ENCODE measurements at regions not wholly inside any gene's neighbourhood (a gene's known extent, or its start where the extent isn't known, plus 50 kb on each side); places are given as distances from the start of the nearest gene placed in this dataset.
"Not testable (repeated sequence)": the region's sequence is repeated elsewhere in the genome, so short reads cannot be mapped to it uniquely, and the experiment has no call there.

DNA sequence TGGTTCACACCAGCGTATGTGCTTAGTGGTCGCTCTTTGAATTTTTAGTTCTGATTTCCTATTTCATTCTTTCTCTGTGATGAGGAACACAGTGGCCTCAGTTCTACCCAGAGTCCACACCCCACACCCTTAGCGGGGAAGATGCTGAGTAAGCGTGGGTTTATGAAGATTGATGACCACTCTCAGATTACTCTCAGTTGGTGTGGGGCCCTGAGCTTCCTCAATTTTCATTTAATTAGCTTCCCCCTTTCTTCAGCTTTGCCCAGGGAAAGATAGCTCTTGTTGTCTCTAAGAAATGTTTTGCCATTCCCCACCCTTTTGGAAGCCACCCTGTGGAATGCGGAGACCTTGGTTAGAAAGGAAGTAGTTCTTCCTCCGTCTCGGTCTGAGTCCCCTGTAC lies 299.9 kb upstream of the PROX1 start:
- no peak for DNase-seq

GRCh38 chr1:213688655-213689054 lies 299.1 kb upstream of the PROX1 start:
- no peak for DNase-seq

- DNase-seq, result no peak
These were observed 298.5 kb upstream of the PROX1 start for GRCh38 chr1:213689260-213689659.

- DNase-seq, result no peak
These were observed 297.3 kb upstream of the PROX1 start for GRCh38 chr1:213690341-213690917.

GRCh38 chr1:213692321-213692720 lies 295.5 kb upstream of the PROX1 start:
- no peak for DNase-seq

GRCh38 chr1:213693864-213694263 lies 293.9 kb upstream of the PROX1 start:
- DNase-seq, result no peak

GRCh38 chr1:213697192-213697802 lies 290.5 kb upstream of the PROX1 start:
- no peak for DNase-seq

- DNase-seq, result no peak
These were observed 289.6 kb upstream of the PROX1 start for GRCh38 chr1:213698092-213698702.

DNA sequence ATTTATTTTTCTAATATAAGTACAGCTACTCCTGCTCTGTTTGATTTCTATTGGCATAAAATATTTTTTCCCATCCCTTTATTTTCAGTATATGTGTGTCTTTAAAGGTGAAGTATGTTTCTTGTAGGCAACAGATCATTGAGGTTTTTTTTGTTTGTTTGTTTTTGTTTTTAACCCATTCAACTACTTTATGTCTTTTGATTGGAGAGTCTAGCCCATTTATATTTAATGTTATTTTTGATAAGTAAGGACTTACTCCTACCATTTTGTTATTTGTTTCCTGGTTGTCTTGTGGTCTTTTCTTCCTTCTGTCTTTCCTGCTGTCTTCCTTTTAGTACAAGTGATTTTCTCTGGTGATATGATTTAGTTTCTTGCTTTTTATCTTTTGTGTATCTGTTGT lies 285.1 kb upstream of the PROX1 start:
- no peak for DNase-seq

DNA sequence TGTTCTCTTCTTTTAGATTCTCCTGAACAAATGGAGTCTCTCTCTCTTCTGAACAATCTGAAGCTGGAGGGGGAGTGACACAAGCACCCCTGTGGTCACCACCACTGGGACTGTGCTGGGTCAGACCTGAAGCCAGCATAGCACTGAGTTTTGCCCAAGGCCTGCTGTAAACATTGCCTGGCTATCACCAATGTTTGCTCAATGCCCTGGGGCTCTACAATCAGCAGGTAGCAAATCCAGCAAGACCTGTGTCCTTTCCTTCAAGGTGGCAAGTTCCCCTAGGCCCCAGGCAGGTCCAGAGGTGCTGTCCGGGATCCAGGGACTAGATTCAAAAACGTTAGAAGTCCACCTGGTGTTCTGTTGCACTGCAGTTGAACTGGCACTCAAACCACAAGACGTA lies 282.8 kb upstream of the PROX1 start:
- no peak for DNase-seq

DNA sequence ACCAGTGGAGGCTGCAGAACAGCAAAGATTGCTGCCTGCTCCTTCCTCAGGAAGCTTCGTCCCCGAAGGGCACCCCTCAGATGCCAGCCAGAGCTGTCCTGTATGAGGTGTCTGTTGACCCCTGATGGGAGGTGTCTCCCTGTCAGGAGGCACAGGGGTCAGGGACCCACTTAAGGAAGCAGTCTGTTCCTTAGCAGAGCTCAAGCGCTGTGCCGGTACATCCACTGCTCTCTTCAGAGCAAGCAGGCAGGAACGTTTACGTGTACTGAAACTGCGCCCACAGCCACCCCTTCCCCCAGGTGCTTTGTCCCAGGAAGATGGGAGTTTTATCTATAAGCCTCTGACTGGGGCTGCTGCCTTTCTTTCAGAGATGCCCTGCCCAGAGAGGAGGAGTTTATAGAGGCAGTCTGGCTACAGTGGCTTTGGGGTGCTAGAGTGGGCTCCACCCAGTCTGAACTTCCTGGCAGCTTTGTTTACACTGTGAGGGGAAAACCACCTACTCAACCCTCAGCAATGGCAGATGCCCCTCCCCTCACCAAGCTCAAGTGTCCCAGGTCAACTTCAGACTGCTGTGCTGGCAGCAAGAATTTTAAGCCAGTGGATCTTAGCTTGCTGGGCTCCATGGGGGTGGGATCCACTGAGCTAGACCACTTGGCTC lies 275.8 kb upstream of the PROX1 start:
- DNase-seq, result not testable (repeated sequence)

DNA sequence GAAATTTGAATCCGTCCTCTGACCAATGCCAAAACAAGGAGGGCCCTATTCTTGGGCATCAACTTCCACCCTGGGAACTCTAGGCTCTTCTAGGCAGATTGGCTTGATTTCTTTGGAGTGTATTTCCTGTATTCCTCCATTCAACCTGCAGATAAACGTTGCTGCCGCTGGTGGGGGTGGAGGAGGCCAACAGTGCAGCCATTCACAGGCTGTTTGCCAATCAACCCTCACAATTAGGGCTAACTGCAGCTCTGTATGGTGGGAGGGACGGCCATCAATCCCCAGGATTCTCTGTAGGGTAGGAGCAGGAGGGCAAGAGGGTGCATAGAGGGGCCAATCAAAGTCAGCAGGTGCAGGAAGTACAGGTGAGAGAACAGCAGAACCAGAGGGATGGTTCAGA lies 273.1 kb upstream of the PROX1 start:
- DNase-seq, result peak; percentile 18

- DNase-seq, result no peak
These were observed 272.6 kb upstream of the PROX1 start for GRCh38 chr1:213715182-213715581.

DNA sequence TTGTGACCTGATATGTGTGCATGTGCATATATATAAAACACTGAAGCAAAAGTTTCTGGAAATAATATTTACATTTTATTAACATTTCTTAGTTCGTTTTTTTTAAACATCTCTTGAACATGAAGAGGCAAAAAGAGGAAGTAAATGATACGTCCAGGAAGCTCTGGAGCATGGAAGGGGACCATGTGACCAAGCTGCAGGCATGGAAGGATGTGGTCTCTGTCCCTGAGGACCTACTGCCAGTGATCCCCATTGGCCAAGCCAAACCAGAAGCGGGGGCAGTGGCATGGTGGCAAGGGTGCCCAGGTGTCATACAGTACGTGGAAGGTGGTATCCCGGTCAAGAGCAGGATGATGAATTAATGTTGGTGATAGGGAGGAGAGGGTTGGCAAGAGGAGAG lies 268.3 kb upstream of the PROX1 start:
- DNase-seq, result no peak

DNA sequence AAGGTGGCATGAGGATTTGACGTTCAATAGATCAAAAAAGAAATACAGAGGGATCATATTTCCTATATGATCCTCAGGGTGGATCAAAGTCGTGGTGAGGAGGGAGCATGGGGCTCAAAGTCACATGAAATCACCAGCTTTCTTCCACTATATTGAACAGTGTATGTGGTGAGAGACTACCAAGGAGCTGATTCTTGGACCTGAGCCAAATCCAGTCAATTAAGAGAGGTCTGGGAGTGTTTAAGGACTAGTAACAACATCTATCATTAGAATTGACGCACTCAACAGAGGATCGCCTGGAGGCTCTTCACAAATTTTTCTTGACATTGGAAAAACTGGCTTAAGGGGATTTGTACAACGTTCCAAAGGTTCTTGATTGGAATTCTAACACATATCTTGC lies 267.7 kb upstream of the PROX1 start:
- DNase-seq, result no peak

DNA sequence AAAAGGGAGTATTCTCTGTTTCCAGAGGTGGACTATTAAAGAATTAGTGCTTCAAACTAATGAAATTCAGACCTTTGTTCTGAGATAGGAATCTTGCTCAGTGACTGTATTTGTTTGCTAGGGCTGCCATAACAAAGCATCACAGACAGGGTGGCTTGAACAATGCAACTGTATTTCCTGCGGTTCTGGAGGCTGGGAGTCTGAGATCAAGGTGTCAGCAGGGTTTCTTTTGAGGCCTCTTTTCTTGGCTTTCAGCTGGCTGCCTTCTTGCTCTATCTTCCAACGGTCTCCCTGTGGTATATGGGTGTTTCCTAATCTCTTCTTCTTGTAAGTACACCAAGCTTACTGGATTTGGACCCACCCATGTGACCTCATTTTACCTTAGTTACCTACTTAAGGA lies 264.6 kb upstream of the PROX1 start:
- DNase-seq, result no peak

DNA sequence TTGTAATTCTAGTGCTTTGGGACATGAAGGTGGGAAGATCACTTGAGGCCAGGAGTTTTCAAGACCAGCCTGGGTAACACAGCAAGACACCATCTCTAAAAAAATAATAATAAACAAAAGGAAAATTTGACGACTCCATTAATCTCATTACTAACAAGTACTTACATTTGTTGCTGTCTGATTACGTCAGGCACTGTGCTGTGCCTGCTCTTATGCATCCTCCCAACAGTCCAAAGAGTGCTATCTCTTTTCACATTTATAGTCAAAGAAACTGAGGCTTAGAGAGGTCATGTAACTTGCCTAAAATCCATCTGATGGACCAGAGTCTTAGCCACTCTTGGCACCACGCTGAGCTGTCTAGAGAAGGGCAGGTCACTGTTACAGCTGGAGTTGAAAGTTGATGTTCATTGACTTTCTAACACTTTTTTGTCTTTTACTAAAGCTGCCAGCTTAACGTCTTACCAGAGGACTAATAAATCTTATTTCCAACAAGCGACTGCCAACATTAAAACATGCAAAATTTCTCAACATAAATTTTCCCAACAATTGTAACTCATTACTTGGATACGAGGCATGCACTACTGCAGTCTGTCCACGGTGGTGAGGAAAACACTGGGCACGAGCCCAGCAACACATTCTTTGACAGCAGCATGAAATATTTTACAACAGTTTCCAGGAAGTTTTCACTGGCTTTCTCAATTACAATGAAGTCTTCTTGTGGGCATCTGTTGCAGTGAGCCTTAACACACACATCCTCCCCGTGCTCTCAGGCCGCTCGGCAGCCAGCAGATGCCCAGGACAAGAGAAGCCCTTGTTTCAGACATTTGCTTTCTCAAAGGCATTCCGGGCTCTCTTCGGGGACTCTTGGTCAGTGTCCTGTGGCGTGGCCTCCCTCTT lies 262.9 kb upstream of the PROX1 start:
- no peak for DNase-seq

- DNase-seq, result no peak
These were observed 259.8 kb upstream of the PROX1 start for GRCh38 chr1:213727853-213728592.

DNA sequence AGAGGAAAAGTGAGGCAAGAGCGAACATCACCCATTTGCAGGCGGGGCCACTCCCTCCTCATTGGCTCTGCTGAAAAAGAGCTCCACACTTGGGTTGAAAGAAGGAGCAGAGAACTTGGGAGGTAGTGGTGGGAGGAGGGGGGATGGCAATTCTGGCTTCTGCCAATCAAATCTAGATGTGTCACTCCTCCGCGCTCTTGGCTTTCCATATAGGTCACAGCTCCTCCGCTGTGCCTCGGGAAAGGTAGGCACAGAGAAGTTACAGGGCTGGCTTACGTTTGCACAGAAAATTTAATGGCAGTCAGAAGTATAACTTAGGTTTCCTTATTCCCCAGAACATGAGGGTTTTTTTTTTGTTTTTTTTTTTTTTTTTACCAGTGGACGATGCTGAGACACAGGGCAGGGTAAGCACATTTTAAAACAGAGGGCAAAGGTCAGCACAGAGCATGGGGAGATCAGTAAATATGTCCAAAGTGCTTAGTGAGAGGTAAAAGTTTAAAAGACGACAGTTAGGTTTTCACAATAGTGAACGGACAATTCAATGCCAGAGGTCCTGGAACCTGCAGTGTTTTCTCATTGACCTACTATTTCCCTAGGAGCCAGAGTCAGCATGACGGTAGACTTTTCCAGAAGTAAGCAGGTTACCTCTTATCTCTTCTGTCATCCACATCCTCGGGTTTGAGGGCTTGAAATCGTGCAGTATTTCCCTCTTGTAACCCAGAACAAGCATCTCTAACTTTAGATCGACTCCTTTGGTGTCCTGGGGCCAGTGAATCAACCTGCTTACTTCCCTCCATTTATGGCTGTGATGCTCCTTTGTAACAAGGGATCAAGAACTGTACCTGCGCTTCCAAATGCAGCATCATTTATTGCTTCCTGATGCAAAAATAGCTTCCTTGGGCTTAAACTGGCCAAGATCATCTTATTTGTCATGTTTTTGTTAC lies 258.9 kb upstream of the PROX1 start:
- no peak for DNase-seq

- DNase-seq, result no peak
These were observed 254.1 kb upstream of the PROX1 start for GRCh38 chr1:213733705-213734104.

DNA sequence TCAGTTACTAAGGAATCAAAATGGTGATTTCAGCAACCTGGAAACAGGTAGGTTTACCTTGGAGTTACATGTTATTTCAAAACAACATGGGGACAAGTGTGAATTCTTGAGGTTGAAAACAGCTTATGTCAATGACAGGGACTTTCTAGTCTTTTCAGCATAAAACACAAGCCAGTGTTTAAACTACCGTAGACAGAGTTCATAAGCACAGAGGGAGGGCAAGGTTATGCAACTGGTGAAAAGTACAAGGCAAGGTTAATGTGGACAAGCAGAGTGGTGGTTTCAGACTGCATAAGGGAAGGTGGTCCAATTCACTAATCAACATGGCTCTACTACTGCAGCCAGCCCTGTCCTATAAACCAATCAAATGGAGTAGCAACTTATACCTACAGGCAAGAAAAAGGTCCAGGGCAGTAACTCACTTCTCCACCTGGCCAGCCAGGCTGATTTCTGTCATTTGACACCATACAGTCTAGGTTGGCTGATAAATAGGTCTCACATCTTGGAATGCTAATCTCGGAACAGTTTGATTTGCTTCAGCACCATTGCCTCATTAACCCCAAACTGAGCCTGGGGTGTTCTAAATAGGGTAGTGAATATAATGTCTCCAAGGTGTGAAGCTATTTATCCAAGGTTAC lies 250.3 kb upstream of the PROX1 start:
- no peak for DNase-seq
